HG02870 (cell line): ENCODE measurements at regions not wholly inside any gene's neighbourhood (a gene's known extent, or its start where the extent isn't known, plus 50 kb on each side); places are given as distances from the start of the nearest gene placed in this dataset.

Experiments
- ATAC-seq: cut with Tn5 transposase; IDR thresholded peaks from one replicate; pipeline ENCODE4 v1.9.1; 2021; ENCODE audit warnings: mild to moderate bottlenecking, moderate library complexity; ENCODE audit not compliant: unreplicated experiment

DNA sequence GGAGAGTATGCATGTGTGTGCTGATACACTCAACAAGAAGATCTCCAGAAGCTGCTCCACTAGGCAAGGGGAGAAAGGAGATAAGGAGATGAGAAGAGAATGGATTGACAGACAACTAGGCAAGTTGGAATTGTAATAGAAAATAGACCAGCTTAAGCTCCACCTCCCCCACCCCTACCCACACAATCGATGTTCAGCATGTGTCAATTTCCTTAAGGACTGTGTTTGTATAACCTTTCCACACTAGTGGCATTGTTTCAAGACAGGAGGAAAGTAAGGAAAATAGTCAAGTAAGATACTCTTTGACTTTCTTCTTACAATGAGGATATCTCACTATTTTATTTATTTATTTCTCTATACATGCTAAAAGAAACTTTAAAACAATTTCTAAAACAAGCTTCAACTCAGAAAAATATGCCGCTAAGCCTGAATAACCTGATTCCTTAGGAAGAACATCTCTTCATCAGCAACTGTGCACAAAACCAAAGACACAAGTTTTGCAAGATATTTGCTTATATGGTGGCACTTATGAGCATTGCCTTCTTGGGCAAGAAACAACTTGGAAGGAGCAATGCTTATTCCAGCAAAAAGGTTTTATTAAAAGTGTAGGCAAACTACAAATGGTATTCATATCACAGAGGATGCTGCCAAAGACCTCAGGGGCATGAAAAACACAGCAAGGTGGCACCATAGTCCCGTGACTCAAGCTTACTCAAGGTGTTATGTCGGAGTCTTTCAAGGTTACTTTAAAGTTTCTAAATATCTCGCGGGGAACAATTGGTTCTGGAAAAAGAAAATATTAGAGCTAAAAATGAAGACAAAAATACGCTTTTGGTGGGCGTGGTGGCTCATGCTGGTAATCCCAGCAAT, 249.1 kb downstream of the COL12A1 start:
- ATAC-seq, result no peak

DNA sequence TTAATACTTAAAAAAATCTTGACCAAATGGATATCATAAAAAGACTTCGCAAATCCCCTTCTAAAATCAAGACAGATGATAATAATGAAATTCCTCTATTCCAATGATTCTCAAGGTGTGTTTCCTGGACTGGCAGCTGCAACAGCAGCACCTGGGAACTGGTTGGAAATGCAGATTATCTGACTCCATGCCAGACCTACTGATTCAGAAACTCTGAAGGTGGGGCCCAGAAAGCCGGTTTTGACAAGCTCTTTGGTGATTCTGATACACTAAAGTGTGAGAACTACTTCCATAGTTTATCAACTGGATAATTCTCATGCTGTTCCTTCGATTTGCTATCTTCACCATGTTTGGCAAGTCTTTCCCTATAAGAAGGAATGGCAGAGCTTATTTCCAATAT, 252.1 kb downstream of the COL12A1 start:
- ATAC-seq, result no peak

DNA sequence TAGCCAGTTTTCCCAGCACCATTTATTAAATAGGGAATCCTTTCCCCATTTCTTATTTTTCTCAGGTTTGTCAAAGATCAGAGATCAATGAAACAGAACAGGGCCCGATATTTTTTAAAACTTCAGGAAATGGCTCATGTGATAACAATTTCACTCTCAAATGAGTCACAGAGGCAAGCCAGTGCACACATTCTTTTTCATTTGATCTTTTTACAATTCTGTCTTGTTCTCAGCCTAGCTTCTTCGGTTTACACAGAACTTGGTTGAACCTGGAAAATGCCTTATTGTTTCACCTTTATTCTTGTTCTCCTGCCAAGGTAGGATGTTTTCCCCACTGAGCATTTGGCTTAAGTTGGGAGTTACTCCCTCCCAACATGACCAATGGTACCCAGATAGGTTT, 258.9 kb downstream of the COL12A1 start:
- ATAC-seq, result no peak

DNA sequence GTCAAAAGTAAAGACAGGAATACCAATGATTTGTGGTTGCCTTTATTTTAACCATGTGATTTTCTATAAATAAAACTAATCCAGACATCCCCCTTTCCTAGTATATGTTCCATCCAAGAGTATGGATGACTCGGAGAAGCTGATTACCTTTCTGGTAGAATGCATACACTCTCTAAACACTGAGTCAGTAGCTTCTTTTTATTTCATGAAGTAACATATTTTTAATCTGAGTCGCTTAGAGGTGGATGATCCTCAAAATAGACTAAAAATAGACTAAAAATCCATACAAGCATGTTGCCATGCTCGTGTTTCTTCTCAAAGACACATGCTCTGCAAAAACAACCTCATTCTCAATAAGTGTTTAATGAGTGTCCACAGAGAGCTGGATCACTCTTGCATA, 263.7 kb downstream of the COL12A1 start:
- ATAC-seq, result no peak

DNA sequence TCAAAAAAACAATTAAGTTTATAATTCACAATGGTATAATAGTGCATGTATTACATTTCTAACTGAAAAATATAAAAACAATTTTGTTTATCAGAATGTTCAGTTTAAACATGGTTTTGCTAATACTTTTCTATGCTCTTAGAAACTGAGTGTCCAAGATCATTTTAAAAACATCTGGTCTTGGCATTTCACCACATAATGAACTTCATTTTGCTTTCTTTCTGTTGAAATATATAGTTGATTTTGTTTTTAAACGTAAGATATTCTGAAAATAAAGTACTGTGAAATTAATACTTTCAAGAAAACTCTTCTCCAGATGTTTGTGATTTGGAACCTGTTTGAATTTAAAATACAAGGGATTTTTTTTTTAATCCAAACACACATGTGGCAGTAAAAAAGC, 264.4 kb downstream of the COL12A1 start:
- no peak for ATAC-seq

DNA sequence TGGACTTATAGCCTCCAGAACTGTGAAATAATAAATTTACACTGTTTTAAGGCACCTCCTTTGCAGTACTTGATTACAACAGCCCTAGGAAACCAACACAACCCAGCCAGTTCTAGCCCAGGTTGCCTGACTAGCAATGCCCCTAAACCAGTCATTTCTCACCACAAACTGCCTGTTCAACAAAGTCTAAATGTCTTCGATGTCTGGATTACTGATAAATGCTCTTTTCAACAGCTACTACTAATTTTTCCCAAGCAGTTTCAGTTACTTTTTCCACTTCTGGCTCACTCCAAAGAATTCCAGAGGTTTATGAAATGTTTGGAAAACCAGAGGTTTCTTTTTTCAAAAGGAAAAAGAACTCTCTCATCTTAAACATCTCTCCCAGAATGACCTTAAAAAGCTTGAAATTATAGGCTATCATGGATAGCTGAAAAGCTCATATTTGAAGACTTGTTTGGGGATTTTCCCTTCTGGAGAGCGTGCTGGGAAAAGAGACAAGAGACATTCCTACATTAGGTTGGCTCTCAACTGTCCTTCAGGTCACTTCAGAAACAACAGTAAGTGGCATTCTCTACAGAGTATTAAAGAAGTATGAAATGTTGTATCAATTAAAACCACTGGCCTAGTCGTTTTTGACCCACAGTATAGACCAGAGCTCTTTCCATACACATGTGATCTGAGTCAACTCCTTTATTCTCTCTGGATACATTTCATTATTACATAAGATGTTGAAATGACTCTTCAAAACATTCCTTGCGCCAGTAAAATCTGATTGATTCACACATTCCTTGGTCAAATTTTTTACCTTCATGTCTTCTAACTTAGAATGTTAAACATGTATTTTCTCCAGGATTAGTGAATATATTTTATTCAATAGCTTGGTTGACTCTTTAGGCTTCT, 265.9 kb downstream of the COL12A1 start:
- peak; percentile 10 for ATAC-seq

DNA sequence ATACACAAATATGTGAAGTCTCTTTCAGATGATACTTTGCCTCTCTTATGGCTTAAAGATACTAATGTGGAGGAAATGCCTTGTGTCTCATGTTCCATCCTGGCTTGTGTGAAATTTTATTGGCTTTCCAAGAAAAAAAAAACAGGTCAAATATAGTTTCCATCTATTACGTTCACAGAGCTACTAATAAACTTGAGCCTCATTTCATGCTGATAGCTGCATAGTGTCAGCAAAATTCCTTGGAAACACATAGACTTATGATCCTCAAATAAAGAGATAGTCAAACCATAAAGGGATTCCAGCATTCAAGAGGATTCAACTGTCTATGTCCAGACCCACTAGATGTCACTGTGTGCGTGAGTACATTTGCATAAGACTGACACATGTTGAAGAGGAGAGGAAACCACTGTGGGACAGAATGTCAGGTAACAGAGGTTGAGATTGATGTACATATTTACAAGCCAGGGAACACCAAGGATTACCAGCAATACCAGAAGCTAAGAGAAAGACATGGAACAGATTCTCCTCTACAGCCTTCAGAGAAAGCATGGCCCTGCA, 266.6 kb downstream of the COL12A1 start:
- peak; percentile 64 for ATAC-seq

DNA sequence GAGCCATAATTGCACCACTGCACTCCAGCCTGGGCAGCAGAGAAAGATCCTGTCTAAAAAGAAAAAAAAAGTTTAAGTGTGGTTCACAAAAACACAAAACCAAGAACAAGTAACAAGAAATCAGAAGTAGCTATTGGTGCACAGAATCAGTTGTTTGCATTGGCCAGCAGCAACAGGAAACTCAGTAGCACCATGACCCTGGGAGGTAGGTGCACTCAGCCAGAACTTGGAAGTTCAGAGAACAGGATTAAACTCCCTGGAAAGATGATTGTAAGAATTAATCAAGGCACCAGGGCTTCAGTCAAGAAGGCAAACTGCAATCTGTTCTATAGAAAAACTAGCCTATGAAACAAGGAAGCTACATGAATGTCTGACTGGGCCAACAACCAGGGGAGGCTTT, 267.9 kb downstream of the COL12A1 start:
- no peak for ATAC-seq

DNA sequence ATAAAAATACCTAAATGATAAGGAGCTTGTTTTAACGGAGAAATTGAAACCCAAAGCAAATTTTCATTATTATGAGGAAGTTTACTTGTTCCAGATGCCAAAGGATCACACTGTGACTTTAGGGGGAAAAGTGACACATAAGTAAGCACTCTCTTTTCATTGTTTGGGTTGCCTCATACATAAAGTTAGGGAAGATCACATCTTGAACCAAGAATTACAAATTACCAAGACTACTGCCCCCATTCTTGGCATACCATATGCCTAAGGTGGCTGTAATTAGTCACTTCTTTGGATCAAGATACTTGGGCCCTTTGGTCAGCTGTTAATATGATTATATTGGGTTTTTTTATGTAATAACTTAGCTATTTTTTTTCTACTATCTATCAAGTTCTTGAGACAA, 269.0 kb downstream of the COL12A1 start:
- no peak for ATAC-seq

DNA sequence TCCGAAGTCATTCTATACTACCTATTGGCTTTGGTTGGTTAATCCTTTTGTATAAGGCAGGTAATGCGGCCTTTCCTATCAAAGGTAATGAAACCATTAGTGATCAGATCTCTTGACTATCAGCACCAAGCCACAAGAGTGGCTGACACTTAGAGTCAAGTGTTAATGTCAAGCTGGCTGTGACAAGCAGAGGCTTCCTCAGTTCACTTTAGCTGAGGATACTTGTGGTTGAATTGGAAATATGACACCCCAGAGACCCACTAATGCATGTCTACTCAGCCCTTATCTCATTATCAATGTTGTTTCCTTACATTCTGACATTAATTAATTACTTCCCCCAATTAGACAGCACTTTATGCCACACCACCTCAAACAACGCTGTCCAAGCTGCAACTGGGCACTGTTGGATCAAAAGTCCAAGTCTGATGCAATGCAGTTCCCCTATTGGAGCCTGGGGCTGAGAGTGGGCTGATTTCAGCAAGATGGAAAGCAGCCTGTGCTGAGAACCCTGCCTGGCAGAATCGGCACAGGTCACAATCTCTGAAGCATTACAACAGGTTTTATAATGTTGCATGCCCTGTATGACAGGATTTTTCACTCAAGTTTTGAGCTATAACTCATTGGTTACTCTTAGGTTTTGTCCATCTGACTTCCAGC, 273.5 kb downstream of the COL12A1 start:
- no peak for ATAC-seq

DNA sequence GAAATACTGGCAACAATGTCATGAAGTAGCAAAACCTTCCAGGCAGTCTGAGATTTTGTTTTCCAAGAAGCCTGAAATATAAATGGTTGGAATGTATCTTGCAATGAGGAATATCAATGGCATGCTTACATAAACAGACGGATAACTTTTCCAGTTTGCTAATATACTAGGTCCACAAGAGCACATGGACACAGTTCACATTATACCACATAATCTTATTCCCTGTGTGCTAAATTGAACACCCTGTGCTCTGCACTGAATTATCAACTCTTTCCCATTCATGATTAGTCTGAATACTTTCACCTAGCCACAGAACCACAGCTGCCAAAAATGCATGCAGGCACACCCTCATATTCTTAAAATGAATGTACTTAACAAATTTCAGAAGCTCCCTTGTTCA, 274.3 kb downstream of the COL12A1 start:
- no peak for ATAC-seq

DNA sequence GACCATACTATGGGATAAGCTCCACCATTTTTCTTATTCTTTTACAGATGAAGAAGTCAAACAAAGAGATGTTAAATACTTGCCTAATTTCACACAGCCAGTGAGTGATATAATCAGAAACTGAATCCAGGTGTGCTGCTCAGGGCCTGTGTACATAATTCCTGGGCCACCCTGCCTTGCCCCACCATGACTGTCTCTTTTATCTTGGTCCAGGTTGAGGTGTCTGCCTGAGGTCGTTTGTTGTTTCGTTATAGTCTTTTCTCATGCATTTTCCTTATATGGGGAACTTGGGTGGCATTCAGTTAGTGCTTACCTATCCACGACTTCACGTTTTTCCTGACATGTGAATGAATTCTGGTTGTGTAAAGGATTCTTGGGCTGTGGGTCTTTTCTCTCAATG, 277.6 kb downstream of the COL12A1 start:
- no peak for ATAC-seq

DNA sequence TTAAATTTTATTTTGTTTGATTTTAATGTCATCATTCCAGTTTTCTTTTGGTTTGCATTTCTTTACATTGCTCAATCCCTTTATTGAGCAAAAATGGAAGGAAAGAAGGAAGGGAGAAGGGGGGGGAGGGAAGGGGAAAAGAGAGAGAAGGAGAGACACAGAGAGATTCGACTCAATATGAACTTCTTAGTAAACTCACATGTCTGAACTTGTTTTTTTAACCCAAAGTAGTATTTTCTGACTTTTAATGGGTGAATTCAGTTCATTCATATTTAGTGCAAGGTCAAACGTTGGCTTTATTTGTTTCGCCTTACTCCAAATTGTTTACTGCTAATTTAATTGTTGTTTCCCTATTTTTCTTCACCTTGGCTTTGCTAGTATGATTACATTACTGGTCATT, 278.6 kb downstream of the COL12A1 start:
- no peak for ATAC-seq

DNA sequence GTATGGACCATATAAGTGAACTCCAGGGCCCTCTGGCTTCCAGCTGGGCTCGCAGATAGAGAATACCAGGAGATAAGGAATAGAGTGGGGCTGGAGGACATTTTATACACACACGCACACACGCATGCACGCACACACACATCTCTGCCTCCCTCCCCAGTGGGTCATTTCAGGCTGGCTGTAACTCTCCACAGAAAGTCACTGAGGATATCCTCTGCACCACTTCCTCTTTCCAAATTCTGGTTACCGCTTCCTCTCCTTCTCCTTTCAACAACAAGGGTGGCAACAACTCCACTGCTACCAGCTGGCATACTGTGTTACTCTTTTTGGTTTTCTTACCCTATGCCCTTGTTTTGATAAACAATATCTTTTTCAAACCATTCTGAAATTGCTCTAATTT, 280.2 kb downstream of the COL12A1 start:
- ATAC-seq, result peak; percentile 74

DNA sequence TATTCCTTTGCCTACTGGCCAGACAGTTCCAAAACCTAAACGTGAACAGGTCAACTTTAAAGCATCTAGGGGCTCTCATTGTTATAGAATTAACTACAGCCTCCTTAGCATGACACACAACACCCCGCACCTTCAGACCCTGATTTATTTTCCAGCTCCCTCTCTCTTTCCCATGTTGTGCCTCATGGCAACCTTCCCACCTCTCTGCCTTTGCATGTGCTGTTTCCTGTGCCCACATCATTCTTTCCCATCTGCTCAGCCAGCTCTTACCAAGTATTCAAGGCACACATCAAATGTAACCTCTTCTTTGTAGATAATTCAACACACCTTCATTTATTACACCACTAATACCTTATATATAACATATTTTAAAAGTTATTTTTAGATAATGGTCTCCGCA, 291.0 kb downstream of the COL12A1 start:
- no peak for ATAC-seq

DNA sequence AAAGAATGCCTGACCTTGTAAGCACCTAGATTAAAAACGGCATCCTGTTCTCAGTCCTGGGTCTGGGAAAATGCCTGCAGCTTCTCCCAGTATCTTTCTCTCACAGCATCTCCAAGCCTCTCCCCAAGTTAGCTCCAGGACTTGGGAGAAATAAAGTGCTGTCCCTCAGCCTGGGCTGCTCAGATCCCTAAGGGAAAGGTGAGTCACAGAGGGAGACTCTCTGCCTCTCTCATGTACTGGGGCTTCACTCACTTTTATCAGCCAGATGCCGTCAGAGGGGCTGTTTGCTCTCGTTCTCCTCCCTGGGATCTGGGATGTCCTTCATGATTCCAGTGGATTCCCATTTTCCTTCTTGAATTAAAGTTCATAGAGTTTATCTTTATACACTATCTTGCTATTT, 293.6 kb downstream of the COL12A1 start:
- ATAC-seq, result no peak

DNA sequence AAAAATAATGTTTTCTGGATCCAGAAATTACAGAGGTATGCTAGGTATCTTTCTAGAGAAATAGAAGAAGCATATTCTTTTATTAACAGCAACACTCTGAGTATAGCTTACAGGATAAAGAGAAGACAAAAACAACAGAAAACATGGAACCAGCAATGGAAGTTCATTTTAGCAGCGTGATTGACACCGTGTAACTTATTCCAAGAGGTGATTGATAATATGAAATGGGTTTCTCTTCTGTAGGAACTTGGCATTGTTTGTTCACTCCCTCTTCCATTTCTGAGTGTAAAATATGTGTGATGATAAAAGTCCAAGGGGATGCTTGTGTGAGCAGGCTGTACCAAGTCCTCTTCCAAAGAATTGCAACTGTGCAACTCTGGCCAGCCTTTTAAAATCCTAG, 303.0 kb downstream of the COL12A1 start:
- ATAC-seq, result no peak

DNA sequence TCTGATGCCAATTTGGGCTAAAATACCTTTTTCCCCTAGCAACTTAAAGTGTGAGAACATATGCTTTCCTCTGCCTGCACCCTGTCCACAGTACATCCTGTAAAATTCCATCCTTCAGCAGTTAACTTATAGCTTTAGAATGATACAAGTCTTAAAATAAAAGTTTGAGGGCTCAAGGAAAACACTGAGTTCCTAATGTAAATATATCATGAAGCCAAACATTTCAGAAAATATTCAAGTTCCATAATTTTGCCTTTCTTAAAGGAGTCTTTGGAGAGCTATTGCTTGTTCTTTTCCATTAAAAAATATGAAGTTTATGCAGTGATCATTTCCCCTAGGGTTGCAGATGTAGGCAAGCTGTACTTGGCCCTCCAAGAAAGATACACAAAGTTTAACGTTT, 303.8 kb downstream of the COL12A1 start:
- no peak for ATAC-seq

DNA sequence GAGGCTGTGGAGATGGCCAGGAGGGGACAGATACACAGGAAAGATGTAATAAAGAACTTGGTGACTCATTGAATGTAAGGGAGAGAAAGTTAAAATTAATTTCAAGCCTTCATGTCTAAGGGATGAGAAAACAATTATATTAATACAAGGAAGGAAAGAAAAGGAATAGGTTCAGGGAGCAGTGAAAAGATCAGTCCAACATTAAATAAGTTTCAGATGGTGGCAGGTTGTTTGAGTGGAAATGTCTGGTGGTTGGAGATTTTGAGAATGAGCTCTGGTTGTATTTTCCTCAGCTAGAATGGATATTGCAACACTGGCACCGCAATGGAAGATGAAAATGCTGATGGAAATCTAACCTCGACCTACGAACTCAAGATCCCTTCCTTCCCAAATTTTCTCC, 304.3 kb downstream of the COL12A1 start:
- no peak for ATAC-seq

DNA sequence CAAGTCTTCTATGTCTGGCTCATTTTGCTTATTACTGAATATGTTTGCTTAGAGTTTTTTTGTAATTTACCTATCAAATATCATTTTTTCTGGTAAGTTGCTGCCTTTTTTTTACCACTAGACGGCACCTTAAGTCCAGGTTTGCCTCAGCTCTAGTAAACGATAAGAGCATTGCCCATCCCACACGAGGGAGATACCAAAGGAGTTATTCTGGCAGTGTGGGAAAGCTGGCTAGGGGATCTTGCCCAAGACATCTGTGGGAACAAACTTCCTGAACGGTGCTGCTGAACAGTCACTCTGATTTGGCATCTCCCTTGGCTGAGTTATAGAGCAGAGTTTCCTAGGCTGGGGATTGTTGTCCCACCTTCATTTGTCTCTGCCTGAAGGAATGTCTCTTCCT, 306.4 kb downstream of the COL12A1 start:
- ATAC-seq, result no peak

DNA sequence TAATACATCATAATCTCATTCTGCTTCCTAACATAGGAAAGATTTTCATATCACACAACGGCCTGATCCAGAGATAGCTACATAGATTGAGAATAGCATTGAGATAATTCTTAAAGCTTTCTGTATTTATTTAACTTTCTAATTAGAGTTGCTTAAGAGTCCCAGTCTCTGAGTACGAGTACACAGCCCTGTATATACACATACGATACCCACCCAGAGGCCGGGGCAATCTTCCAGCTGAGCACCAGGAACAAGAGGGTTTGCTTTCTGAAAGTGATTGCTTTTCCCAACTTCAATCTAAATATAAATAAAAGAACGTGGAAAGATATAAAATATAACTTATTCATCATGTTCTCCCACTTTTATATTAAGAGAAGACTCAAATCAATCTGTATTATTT, 313.8 kb downstream of the COL12A1 start:
- ATAC-seq, result no peak
